Upper lobe of left lung (tissue), 6 donors: ENCODE measurements at regions not wholly inside any gene's neighbourhood (a gene's known extent, or its start where the extent isn't known, plus 50 kb on each side); places are given as distances from the start of the nearest gene placed in this dataset.

ENCODE experiments used
- ATAC-seq, 2 donors: fragments of 200-7000 bp; cut with Tn5 transposase; one replicate each; pipeline ENCODE4 v1.9.1; 2022; ENCODE audit warnings: mild to moderate bottlenecking in 2 of 2, moderate library complexity in 2 of 2; ENCODE audit not compliant: low FRiP score in 2 of 2
- DNase-seq, 2 donors: peaks; one replicate each; pipeline ENCODE4 v3.0.0-alpha.2; 2019 to 2020
- H3K27ac ChIP-seq, 4 donors: fragments of 200-600 bp; sonication (generic); one replicate each; pipeline ENCODE4 v1.5.1; 2016 to 2019
- H3K27me3 ChIP-seq, 4 donors: fragments of 200-600 bp; sonication (generic); one replicate each; pipeline ENCODE4 v1.5.1; 2017 to 2019
- H3K36me3 ChIP-seq, 4 donors: fragments of 200-600 bp; sonication (generic); one replicate each; pipeline ENCODE4 v1.5.1; 2016 to 2019
- H3K4me1 ChIP-seq, 4 donors: fragments of 200-600 bp; sonication (generic); one replicate each; pipeline ENCODE4 v1.5.1; 2018 to 2019
- H3K4me3 ChIP-seq, 4 donors: fragments of 200-600 bp; sonication (generic); one replicate each; pipeline ENCODE4 v1.5.1; 2017 to 2019; ENCODE audit warnings: mild to moderate bottlenecking in 2 of 4, moderate library complexity in 1 of 4
- H3K9me3 ChIP-seq, 4 donors: fragments of 200-600 bp; sonication (generic); one replicate each; pipeline ENCODE4 v1.5.1; 2018 to 2019
- EP300 ChIP-seq, 4 donors: sonication (generic); formaldehyde crosslinking; IDR thresholded peaks; one replicate each; pipeline ENCODE4 v1.5.1; 2017; ENCODE audit warnings: antibody characterized with exemption in 4 of 4, control low read depth in 2 of 4
- POLR2A ChIP-seq, 4 donors: fragments of 450-650 bp; IDR thresholded peaks; one replicate each; pipeline ENCODE4 v1.5.1; 2016 to 2017; ENCODE audit warnings: antibody characterized with exemption in 4 of 4, mild to moderate bottlenecking in 2 of 4
- POLR2AphosphoS5 ChIP-seq, 2 donors: sonication (generic); formaldehyde crosslinking; IDR thresholded peaks; one replicate each; pipeline ENCODE4 v1.5.1; 2017; ENCODE audit warnings: antibody characterized with exemption in 2 of 2
- WGBS, 2 donors: methylation state at CpG; one replicate each; pipeline ENCODE4 v1.1.5; 2017 to 2018; 5-methylcytosine and 5-hydroxymethylcytosine counted together
- TF ChIP-seq, protein P1 (sequence below), 6 experiments: fragments of 450-650 bp in 4 of 6; fragments of 200-600 bp in 2 of 6; sonication (generic) in 2 of 6; IDR thresholded peaks; one replicate each; pipeline ENCODE4 v1.5.1; 2016 to 2019; ENCODE audit warnings: antibody characterized with exemption in 6 of 6
- donor health status: DM: no; HTN: no; CAD: no; lungs with moderate emphysema.
- donor health status: DM: no; HTN: yes; CAD: no; lungs with severe emphysema.

DNA sequence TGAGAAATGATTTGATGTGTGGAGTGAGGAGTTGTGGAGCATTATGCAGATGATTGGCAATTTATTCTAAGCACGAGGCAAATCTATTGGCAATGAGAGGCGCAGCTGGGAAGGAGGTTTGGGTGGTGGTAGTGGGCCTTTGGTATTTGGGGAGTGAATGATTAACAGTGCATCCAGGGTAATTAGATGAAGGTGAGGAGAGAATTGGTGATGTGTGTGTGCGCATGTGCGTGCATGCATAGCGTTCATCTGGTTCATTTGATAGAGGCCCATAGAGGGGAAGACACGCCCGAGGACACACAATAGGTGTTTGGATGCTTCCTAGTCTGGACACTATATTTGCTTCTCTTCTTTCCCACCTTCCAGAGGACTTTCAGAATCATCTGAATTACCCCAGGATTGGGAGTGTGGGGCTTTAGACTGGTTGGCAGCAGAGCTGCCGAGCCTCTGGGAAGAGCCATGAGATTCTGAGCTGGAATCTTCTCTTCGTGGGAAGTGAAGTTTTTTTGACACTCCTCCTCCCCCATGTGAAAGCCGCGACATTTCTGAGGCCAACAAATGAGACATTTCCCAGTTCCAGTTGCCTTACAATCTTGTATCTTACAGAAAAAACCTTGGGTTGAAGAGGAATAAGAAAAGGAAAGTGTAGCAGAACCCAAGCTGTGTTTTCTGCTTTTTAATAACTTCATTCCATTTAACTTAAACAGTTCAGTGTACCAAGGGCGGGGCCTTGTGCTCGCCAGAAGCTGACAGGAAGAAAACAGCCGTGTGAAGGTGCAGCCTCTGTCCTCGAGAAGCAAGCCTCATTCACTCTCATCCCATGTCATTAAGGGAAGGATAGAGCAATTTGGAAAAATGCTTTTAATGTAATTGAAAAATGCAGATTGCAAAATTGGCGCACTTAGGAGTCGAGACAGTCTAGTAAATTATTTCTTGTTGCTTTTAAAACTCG, 65.2 kb downstream of the SLC25A47 start:
- TF ChIP-seq POLR2AphosphoS5 (IDR thresholded peaks at IDR 0.05) = no peak
- no peak for TF ChIP-seq EP300 (IDR thresholded peaks at IDR 0.05)
- TF ChIP-seq, protein P1, sequence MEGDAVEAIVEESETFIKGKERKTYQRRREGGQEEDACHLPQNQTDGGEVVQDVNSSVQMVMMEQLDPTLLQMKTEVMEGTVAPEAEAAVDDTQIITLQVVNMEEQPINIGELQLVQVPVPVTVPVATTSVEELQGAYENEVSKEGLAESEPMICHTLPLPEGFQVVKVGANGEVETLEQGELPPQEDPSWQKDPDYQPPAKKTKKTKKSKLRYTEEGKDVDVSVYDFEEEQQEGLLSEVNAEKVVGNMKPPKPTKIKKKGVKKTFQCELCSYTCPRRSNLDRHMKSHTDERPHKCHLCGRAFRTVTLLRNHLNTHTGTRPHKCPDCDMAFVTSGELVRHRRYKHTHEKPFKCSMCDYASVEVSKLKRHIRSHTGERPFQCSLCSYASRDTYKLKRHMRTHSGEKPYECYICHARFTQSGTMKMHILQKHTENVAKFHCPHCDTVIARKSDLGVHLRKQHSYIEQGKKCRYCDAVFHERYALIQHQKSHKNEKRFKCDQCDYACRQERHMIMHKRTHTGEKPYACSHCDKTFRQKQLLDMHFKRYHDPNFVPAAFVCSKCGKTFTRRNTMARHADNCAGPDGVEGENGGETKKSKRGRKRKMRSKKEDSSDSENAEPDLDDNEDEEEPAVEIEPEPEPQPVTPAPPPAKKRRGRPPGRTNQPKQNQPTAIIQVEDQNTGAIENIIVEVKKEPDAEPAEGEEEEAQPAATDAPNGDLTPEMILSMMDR (IDR thresholded peaks at IDR 0.05) = no peak
- no peak for TF ChIP-seq POLR2A (IDR thresholded peaks at IDR 0.05)
- H3K27ac ChIP-seq = no peak overlapping the region
- peaks cover 23 to 41% (median 36%) of the 10 kb centered on the region in 4 donors for H3K4me1 ChIP-seq
- no peaks in the 10 kb centered on the region for H3K36me3 ChIP-seq
- H3K4me3 ChIP-seq = no peak overlapping the region
- DNase-seq (no peak), ATAC-seq (no peak)
- WGBS, 2 donors = 75 to 77% methylated on average over 18 of the region's 18 CpGs
- no peaks in the 10 kb centered on the region for H3K27me3 ChIP-seq
- no peaks in the 10 kb centered on the region for H3K9me3 ChIP-seq

DNA sequence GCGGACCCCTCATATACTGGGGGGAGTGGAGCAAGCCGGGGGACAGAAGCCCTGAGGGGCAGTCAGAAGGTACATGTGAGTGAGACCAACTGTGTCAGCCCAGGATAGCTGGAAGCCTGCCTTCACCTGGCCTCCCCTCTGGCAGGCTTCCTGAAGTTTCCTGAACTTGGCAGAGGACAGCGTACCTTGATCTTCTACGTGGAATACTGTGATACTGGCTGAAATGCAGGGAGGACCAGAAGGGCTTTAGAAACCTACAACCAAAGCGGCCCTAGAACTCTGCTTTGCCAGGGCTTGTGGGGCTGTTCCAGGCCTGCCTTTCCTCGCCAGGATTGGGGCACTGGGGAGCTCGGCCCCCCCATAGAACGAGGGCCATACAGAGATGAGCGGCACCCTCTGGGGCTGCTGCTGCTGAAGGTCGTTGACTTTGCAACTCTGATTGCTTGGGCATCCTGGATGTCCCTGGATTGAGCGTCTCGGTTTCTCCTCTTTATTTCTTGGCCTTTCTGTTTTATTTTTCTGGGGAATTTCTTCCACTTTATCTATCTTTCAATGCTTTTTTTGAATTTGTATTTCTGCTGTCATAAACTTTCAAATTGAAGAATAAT, 66.5 kb downstream of the SLC25A47 start:
- no peak for ATAC-seq
- Histone ChIP-seq H3K27me3 (no peaks in the 10 kb centered on the region), H3K36me3 (no peaks in the 10 kb centered on the region), H3K9me3 (no peaks in the 10 kb centered on the region), H3K4me3 (no peak overlapping the region), H3K27ac (peak overlapping the region in 1 of 4 donors; percentile 49), H3K4me1 (peaks cover 23 to 34% (median 25%) of the 10 kb centered on the region in 4 donors)
- TF ChIP-seq POLR2A (IDR thresholded peaks at IDR 0.05) (no peak), POLR2AphosphoS5 (IDR thresholded peaks at IDR 0.05) (no peak), EP300 (IDR thresholded peaks at IDR 0.05) (no peak)
- TF ChIP-seq, protein P1 (IDR thresholded peaks at IDR 0.05) = no peak
- WGBS, 2 donors = 73 to 81% methylated on average over 11 to 12 of the region's 12 CpGs
- no peak for DNase-seq

DNA sequence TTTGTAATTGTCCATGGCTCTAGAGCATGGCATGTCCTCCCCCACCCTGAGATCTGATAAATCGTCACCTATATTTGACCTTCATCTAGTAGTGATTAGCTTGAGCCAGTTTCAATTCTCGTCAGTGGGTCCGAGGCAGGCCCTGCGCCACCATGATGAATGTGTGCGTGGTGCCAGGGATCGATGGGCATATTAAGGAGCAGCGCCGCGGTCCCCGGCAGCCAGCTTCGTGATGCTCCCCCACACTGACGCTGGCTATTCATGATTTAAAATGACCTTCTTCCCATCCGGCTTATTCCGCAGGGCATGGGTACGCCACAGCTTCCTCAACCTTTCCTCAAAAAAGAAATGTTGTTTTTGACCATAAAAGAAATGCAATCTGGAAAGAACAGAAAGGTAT, 68.0 kb downstream of the SLC25A47 start:
- 93 to 94% methylated on average over 15 of the region's 15 CpGs for WGBS, 2 donors
- ATAC-seq (no peak), DNase-seq (peak in 1 of 2 donors; percentile 61)
- H3K9me3 ChIP-seq = no peaks in the 10 kb centered on the region
- H3K27me3 ChIP-seq = no peaks in the 10 kb centered on the region
- no peak overlapping the region for H3K27ac ChIP-seq
- TF ChIP-seq POLR2A (IDR thresholded peaks at IDR 0.05) = no peak
- no peak for TF ChIP-seq POLR2AphosphoS5 (IDR thresholded peaks at IDR 0.05)
- no peak for TF ChIP-seq EP300 (IDR thresholded peaks at IDR 0.05)
- TF ChIP-seq, protein P1 (IDR thresholded peaks at IDR 0.05) = no peak
- H3K4me1 ChIP-seq = peaks cover 21 to 32% (median 24%) of the 10 kb centered on the region in 4 donors
- no peak overlapping the region for H3K4me3 ChIP-seq
- H3K36me3 ChIP-seq = no peaks in the 10 kb centered on the region

DNA sequence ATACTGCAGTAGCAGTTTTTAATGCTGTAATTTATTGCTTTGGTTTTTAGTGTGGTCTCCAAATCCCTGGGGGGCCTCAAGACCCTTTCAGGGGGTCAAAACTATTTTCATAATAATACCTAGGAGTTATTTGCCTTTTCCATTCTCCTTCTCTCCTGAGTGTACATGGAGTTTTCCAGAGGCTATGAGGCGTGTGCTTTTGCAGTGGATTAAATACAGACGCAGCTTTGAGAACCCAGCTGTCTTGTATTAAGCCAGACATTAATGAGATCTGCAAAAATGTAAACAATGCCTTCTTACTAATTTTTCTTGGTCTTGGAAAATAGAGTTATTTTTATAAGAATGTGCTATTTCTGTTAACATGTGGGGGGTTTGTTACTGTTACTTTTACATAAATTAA, 68.6 kb downstream of the SLC25A47 start:
- no peak for ATAC-seq
- no peak overlapping the region for H3K27ac ChIP-seq
- H3K36me3 ChIP-seq = no peaks in the 10 kb centered on the region
- H3K4me3 ChIP-seq = no peak overlapping the region
- WGBS, 2 donors = 84 to 85% methylated on average over 2 of the region's 2 CpGs
- no peak for DNase-seq
- peaks cover 21 to 32% (median 24%) of the 10 kb centered on the region in 4 donors for H3K4me1 ChIP-seq
- H3K9me3 ChIP-seq = no peaks in the 10 kb centered on the region
- no peak for TF ChIP-seq EP300 (IDR thresholded peaks at IDR 0.05)
- TF ChIP-seq, protein P1 (IDR thresholded peaks at IDR 0.05) = no peak
- TF ChIP-seq POLR2A (IDR thresholded peaks at IDR 0.05) = no peak
- no peak for TF ChIP-seq POLR2AphosphoS5 (IDR thresholded peaks at IDR 0.05)
- H3K27me3 ChIP-seq = no peaks in the 10 kb centered on the region
